ENCODE measurements at regions not wholly inside any gene's neighbourhood (a gene's known extent, or its start where the extent isn't known, plus 50 kb on each side); places are given as distances from the start of the nearest gene placed in this dataset.

DNA sequence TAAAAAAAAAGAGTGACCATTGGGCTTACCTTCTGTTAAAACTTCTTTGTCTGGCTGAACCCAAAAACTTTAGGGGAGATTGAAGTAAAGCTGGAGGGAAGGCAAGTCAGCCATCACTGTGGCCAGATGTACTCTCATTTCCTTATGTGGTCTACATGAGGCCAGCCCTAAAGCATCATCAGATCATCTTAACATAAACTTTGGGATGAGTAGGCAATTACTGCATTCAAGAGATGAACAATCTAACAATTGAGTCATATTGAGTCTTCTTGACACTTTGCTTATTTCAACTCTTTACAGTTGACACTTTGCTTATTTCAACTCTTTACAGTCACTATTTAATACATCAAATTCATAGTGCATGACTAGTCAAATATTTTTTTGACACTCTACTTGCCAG, 155.6 kb downstream of the QPCT start:
- no peaks in the 10 kb centered on the region for H3K36me3 Mint-ChIP-seq
- Histone ChIP-seq H3K9me3 (no peaks in the 10 kb centered on the region), H3K4me1 (ENCODE audit: control insufficient read depth in 1 of 2, extremely low read depth in 1 of 2, insufficient read depth in 2 of 2, low read length in 2 of 2) (no peaks in the 10 kb centered on the region), H3K27me3 (replicated peaks in 1 of 2; ENCODE audit: control insufficient read depth in 2 of 2, extremely low read depth in 1 of 2, insufficient read depth in 2 of 2, low read length in 1 of 2) (no peaks in the 10 kb centered on the region), H3K4me3 (ENCODE audit: control insufficient read depth in 1 of 2, extremely low read depth in 1 of 2, low read length in 1 of 2) (no peak overlapping the region), H3K36me3 (ENCODE audit: control insufficient read depth in 2 of 2, extremely low read depth in 1 of 2, insufficient read depth in 1 of 2, low read length in 1 of 2) (no peaks in the 10 kb centered on the region), H3K27ac (ENCODE audit: low read length) (no peak overlapping the region)
- H3K4me1 Mint-ChIP-seq = no peaks in the 10 kb centered on the region
- H3K4me3 Mint-ChIP-seq = no peak overlapping the region
- ATAC-seq (replicated peaks in 1 of 4) = no peak
- H3K27me3 Mint-ChIP-seq = peaks cover 9 to 15% of the 10 kb centered on the region in 2 donors
- H3K27ac Mint-ChIP-seq = no peak overlapping the region
- peaks cover 0 to 7% (median 3%) of the 10 kb centered on the region in 3 donors for H3K9me3 Mint-ChIP-seq
- ChIA-PET CTCF (interaction anchor here in 1 of 2 donors (0.5 kb wide), 1 partner anchor 1226 kb away, joined by 4 read pairs; no protein-coding TSS in a partner anchor), POLR2A (interaction anchor here in 1 of 2 donors (0.6 kb wide), 1 partner anchor 731 kb away, joined by 3 read pairs; no protein-coding TSS in a partner anchor)
- no peak for DNase-seq

- POLR2A ChIA-PET = no interaction called here
Measured at GRCh38 chr2:37501113-37501512, 156.7 kb downstream of the QPCT start.

GRCh38 chr2:37506407-37507050, 162.1 kb downstream of the QPCT start:
- Mint-ChIP-seq H3K4me1 (no peaks in the 10 kb centered on the region), H3K27ac (no peak overlapping the region), H3K4me3 (no peak overlapping the region), H3K36me3 (no peaks in the 10 kb centered on the region), H3K9me3 (no peaks in the 10 kb centered on the region), H3K27me3 (peaks cover 6 to 11% of the 10 kb centered on the region in 2 donors)
- no peaks in the 10 kb centered on the region for H3K27me3 ChIP-seq (replicated peaks in 1 of 2; ENCODE audit: control insufficient read depth in 2 of 2, extremely low read depth in 1 of 2, insufficient read depth in 2 of 2, low read length in 1 of 2)
- H3K4me1 ChIP-seq (ENCODE audit: control insufficient read depth in 1 of 2, extremely low read depth in 1 of 2, insufficient read depth in 2 of 2, low read length in 2 of 2) = no peaks in the 10 kb centered on the region
- no peaks in the 10 kb centered on the region for H3K36me3 ChIP-seq (ENCODE audit: control insufficient read depth in 2 of 2, extremely low read depth in 1 of 2, insufficient read depth in 1 of 2, low read length in 1 of 2)
- H3K4me3 ChIP-seq (ENCODE audit: control insufficient read depth in 1 of 2, extremely low read depth in 1 of 2, low read length in 1 of 2) = no peak overlapping the region
- ChIA-PET POLR2A (no interaction called here), CTCF (no interaction called here)
- no peaks in the 10 kb centered on the region for H3K9me3 ChIP-seq
- no peak overlapping the region for H3K27ac ChIP-seq (ENCODE audit: low read length)
- 100% methylated on average over 1 of the region's 5 CpGs for WGBS (ENCODE audit: insufficient coverage)
- no peak for ATAC-seq (replicated peaks in 1 of 4)
- no peak for DNase-seq

More at GRCh38 chr2:37501113-37501512, 156.7 kb downstream of the QPCT start:
- Histone ChIP-seq H3K9me3 (no peaks in the 10 kb centered on the region), H3K36me3 (ENCODE audit: control insufficient read depth in 2 of 2, extremely low read depth in 1 of 2, insufficient read depth in 1 of 2, low read length in 1 of 2) (no peaks in the 10 kb centered on the region), H3K27ac (ENCODE audit: low read length) (no peak overlapping the region), H3K27me3 (replicated peaks in 1 of 2; ENCODE audit: control insufficient read depth in 2 of 2, extremely low read depth in 1 of 2, insufficient read depth in 2 of 2, low read length in 1 of 2) (no peaks in the 10 kb centered on the region), H3K4me1 (ENCODE audit: control insufficient read depth in 1 of 2, extremely low read depth in 1 of 2, insufficient read depth in 2 of 2, low read length in 2 of 2) (no peaks in the 10 kb centered on the region), H3K4me3 (ENCODE audit: control insufficient read depth in 1 of 2, extremely low read depth in 1 of 2, low read length in 1 of 2) (no peak overlapping the region)
- Mint-ChIP-seq H3K4me1 (no peaks in the 10 kb centered on the region), H3K27ac (no peak overlapping the region), H3K9me3 (peaks cover 0 to 2% (median 0%) of the 10 kb centered on the region in 3 donors), H3K27me3 (peaks cover 9 to 15% of the 10 kb centered on the region in 2 donors), H3K36me3 (no peaks in the 10 kb centered on the region), H3K4me3 (no peak overlapping the region)
- ATAC-seq (replicated peaks in 1 of 4) (no peak), DNase-seq (no peak)
- CTCF ChIA-PET = no interaction called here
- 80% methylated on average over 1 of the region's 2 CpGs for WGBS (ENCODE audit: insufficient coverage)

DNA sequence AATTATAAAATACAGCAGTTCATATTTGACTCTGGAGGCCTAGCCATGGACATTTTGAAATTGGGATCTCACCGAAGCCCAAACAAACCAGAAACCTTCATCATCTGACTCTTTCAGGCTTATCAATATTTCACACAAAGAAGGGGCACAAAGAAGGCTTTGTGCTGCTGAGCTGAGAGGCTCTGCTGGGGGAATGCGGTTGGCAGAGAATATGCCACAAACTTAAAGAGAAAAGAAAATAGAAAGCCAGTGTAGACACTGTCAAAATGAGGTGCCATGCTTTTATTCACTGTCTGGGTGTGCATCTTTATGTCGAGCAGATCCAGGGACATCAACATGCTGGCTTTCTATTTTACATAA, 162.6 kb downstream of the QPCT start:
- POLR2A ChIA-PET = no interaction called here
- WGBS (ENCODE audit: insufficient coverage) = 50% methylated on average over 1 of the region's 3 CpGs
- H3K9me3 Mint-ChIP-seq = no peaks in the 10 kb centered on the region
- H3K4me3 Mint-ChIP-seq = no peak overlapping the region
- no peak overlapping the region for H3K27ac Mint-ChIP-seq
- no peaks in the 10 kb centered on the region for H3K36me3 Mint-ChIP-seq
- Histone ChIP-seq H3K9me3 (no peaks in the 10 kb centered on the region), H3K27me3 (replicated peaks in 1 of 2; ENCODE audit: control insufficient read depth in 2 of 2, extremely low read depth in 1 of 2, insufficient read depth in 2 of 2, low read length in 1 of 2) (no peaks in the 10 kb centered on the region), H3K4me1 (ENCODE audit: control insufficient read depth in 1 of 2, extremely low read depth in 1 of 2, insufficient read depth in 2 of 2, low read length in 2 of 2) (no peaks in the 10 kb centered on the region), H3K4me3 (ENCODE audit: control insufficient read depth in 1 of 2, extremely low read depth in 1 of 2, low read length in 1 of 2) (no peak overlapping the region), H3K36me3 (ENCODE audit: control insufficient read depth in 2 of 2, extremely low read depth in 1 of 2, insufficient read depth in 1 of 2, low read length in 1 of 2) (no peaks in the 10 kb centered on the region), H3K27ac (ENCODE audit: low read length) (no peak overlapping the region)
- CTCF ChIA-PET = no interaction called here
- H3K27me3 Mint-ChIP-seq = peaks cover 2 to 7% of the 10 kb centered on the region in 2 donors
- no peaks in the 10 kb centered on the region for H3K4me1 Mint-ChIP-seq
- no peak for ATAC-seq (replicated peaks in 1 of 4)
- DNase-seq = no peak

DNA sequence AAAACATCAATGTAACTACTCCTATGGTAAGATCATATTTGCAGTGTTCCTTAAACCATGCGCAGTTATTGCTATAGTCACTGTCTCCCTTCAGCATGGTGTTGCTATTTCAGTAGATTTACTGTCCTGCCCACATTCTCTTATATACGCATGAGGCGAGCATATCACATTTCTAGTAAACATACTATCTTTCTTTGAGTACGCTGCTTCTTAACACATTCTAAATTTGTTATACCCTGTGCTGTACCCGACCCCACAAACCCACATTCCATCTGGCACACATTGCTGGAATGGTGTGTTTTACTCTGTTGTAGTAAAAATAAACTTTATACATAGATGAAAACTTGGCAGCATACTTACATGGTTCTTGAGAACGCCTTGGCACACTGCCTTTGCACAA, 163.3 kb downstream of the QPCT start:
- Mint-ChIP-seq H3K4me3 (no peak overlapping the region), H3K27me3 (peaks cover 0 to 7% of the 10 kb centered on the region in 2 donors), H3K36me3 (no peaks in the 10 kb centered on the region), H3K27ac (no peak overlapping the region), H3K9me3 (no peaks in the 10 kb centered on the region), H3K4me1 (no peaks in the 10 kb centered on the region)
- Histone ChIP-seq H3K27ac (ENCODE audit: low read length) (no peak overlapping the region), H3K4me3 (ENCODE audit: control insufficient read depth in 1 of 2, extremely low read depth in 1 of 2, low read length in 1 of 2) (no peak overlapping the region), H3K36me3 (ENCODE audit: control insufficient read depth in 2 of 2, extremely low read depth in 1 of 2, insufficient read depth in 1 of 2, low read length in 1 of 2) (no peaks in the 10 kb centered on the region), H3K9me3 (no peaks in the 10 kb centered on the region), H3K27me3 (replicated peaks in 1 of 2; ENCODE audit: control insufficient read depth in 2 of 2, extremely low read depth in 1 of 2, insufficient read depth in 2 of 2, low read length in 1 of 2) (no peaks in the 10 kb centered on the region), H3K4me1 (ENCODE audit: control insufficient read depth in 1 of 2, extremely low read depth in 1 of 2, insufficient read depth in 2 of 2, low read length in 2 of 2) (no peaks in the 10 kb centered on the region)
- DNase-seq = no peak
- POLR2A ChIA-PET = no interaction called here
- CTCF ChIA-PET = no interaction called here
- no peak for ATAC-seq (replicated peaks in 1 of 4)
- 100% methylated on average over 1 of the region's 6 CpGs for WGBS (ENCODE audit: insufficient coverage)

DNA sequence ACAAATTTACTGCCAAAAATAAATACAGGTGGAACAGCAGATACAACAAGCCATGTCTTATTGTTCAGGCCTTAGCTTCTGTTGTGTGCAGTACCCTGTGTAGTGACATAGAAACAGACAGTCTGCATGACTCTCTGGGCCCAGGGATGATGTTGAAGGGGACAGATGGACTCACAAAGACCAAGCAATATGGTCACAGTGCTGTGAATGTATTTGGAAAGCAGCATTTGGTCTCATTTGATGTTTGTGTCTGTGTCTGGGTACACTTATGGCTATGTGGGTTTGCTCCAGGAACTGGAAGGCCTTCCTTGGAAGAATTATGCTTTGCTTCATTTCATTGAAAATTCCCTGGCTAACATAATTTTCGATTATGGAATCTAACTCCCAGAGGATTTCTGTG, 158.5 kb downstream of the CDC42EP3 start:
- no peak overlapping the region for H3K27ac Mint-ChIP-seq
- H3K4me3 Mint-ChIP-seq = no peak overlapping the region
- H3K36me3 ChIP-seq (ENCODE audit: control insufficient read depth in 2 of 2, extremely low read depth in 1 of 2, insufficient read depth in 1 of 2, low read length in 1 of 2) = no peaks in the 10 kb centered on the region
- POLR2A ChIA-PET = no interaction called here
- no peak overlapping the region for H3K27ac ChIP-seq (ENCODE audit: low read length)
- CTCF ChIA-PET = no interaction called here
- no peaks in the 10 kb centered on the region for H3K36me3 Mint-ChIP-seq
- no peaks in the 10 kb centered on the region for H3K4me1 ChIP-seq (ENCODE audit: control insufficient read depth in 1 of 2, extremely low read depth in 1 of 2, insufficient read depth in 2 of 2, low read length in 2 of 2)
- DNase-seq (no peak), ATAC-seq (replicated peaks in 1 of 4) (no peak)
- peaks cover 0 to 4% (median 0%) of the 10 kb centered on the region in 3 donors for H3K9me3 Mint-ChIP-seq
- no peak overlapping the region for H3K4me3 ChIP-seq (ENCODE audit: control insufficient read depth in 1 of 2, extremely low read depth in 1 of 2, low read length in 1 of 2)
- H3K4me1 Mint-ChIP-seq = no peaks in the 10 kb centered on the region
- WGBS (ENCODE audit: insufficient coverage) = no CpG with 5 or more reads among the region's 1 CpG
- H3K27me3 ChIP-seq (replicated peaks in 1 of 2; ENCODE audit: control insufficient read depth in 2 of 2, extremely low read depth in 1 of 2, insufficient read depth in 2 of 2, low read length in 1 of 2) = no peaks in the 10 kb centered on the region
- H3K9me3 ChIP-seq = no peaks in the 10 kb centered on the region
- H3K27me3 Mint-ChIP-seq = no peaks in the 10 kb centered on the region
